ENCODE measurements at regions not wholly inside any gene's neighbourhood (a gene's known extent, or its start where the extent isn't known, plus 50 kb on each side); places are given as distances from the start of the nearest gene placed in this dataset.

DNA sequence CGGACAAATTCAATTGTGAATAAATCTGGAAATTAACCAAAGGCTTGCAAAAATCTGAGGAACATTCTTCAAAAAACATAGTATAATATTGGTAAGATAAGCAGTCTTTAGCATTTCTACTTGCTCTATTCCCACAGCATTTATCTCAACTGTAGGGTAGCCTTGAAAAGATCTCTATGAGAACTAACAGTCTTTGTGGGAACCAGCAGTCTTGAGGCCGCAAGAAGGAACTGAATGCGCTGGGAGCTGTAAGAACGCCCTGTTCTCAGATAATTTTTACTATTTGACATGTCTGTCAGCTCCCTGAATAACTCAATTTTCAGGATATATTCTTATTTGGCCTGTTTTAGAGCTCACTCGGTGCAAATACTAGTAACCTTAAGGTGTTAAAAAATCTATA is 519.3 kb upstream of the CXorf51A start (continued):
- TF ChIP-seq NFATC4 (CRISPR knock-in tag; IDR thresholded peaks at IDR 0.05) (no peak), HMGA2 (CRISPR knock-in tag; IDR thresholded peaks at IDR 0.05) (no peak), ATF1 (CRISPR knock-in tag; IDR thresholded peaks at IDR 0.05) (no peak)
- TF ChIP-seq, protein P1, sequence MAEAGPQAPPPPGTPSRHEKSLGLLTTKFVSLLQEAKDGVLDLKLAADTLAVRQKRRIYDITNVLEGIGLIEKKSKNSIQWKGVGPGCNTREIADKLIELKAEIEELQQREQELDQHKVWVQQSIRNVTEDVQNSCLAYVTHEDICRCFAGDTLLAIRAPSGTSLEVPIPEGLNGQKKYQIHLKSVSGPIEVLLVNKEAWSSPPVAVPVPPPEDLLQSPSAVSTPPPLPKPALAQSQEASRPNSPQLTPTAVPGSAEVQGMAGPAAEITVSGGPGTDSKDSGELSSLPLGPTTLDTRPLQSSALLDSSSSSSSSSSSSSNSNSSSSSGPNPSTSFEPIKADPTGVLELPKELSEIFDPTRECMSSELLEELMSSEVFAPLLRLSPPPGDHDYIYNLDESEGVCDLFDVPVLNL (CRISPR knock-in tag; IDR thresholded peaks at IDR 0.05; ENCODE audit: borderline replicate concordance, low read depth): no peak
- TF ChIP-seq, protein P2, sequence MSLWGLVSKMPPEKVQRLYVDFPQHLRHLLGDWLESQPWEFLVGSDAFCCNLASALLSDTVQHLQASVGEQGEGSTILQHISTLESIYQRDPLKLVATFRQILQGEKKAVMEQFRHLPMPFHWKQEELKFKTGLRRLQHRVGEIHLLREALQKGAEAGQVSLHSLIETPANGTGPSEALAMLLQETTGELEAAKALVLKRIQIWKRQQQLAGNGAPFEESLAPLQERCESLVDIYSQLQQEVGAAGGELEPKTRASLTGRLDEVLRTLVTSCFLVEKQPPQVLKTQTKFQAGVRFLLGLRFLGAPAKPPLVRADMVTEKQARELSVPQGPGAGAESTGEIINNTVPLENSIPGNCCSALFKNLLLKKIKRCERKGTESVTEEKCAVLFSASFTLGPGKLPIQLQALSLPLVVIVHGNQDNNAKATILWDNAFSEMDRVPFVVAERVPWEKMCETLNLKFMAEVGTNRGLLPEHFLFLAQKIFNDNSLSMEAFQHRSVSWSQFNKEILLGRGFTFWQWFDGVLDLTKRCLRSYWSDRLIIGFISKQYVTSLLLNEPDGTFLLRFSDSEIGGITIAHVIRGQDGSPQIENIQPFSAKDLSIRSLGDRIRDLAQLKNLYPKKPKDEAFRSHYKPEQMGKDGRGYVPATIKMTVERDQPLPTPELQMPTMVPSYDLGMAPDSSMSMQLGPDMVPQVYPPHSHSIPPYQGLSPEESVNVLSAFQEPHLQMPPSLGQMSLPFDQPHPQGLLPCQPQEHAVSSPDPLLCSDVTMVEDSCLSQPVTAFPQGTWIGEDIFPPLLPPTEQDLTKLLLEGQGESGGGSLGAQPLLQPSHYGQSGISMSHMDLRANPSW (CRISPR knock-in tag; conservative IDR thresholded peaks at IDR 0.05; ENCODE audit: low read depth): no peak

DNA sequence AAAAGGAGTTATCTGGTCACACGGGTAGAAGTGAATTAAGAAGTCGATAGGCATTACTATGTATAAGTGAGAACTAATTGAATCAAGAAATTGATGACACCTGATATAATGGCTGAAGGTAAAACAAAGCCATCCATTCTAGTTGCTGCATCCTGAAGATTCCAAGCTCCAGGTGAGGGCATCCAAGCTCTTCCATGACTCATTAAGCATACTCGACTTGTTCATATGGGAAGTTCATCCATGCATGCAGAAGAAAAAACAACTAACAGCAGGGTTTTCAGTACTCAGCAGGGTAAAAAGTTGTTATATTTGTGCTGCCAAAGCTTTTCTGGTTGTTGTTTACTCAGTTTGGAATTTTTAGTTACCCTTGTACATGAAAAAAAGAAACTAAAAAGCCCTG is 508.0 kb upstream of the CXorf51A start:
- no peak for ATAC-seq
- POLR2A ChIA-PET: no interaction called here
- peaks cover 39% of the 10 kb centered on the region for H3K9me3 Mint-ChIP-seq

DNA sequence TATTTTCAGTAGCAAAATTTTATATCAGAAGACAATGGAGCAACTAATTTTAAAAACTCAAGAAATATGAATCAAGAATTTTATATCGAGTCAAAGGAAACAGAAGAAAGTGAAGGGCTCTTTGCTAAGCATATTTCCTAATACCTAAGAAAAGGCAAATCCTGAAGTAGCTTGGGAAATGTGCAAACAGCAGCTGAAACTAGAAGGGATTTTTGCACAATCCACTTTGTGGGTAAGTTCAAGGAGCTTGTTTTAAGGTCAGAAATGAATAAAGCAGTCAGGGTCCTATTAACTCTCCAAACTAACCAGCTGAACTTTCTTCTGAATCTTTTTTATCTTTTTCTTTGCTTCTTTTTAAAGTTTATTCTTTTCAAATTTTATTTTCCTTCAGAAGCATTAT is 500.9 kb upstream of the CXorf51A start:
- peaks cover 25% of the 10 kb centered on the region for H3K36me3 Mint-ChIP-seq
- ChIA-PET POLR2A (no interaction called here), CTCF (no interaction called here)
- no peak for DNase-seq (ENCODE audit: low spot score)
- TF ChIP-seq ESRRA (CRISPR knock-in tag; IDR thresholded peaks at IDR 0.05; ENCODE audit: borderline replicate concordance) (no peak), NR2C2 (CRISPR knock-in tag; IDR thresholded peaks at IDR 0.05) (no peak), TEAD1 (CRISPR knock-in tag; IDR thresholded peaks at IDR 0.05) (no peak)
- TF ChIP-seq, protein P3, sequence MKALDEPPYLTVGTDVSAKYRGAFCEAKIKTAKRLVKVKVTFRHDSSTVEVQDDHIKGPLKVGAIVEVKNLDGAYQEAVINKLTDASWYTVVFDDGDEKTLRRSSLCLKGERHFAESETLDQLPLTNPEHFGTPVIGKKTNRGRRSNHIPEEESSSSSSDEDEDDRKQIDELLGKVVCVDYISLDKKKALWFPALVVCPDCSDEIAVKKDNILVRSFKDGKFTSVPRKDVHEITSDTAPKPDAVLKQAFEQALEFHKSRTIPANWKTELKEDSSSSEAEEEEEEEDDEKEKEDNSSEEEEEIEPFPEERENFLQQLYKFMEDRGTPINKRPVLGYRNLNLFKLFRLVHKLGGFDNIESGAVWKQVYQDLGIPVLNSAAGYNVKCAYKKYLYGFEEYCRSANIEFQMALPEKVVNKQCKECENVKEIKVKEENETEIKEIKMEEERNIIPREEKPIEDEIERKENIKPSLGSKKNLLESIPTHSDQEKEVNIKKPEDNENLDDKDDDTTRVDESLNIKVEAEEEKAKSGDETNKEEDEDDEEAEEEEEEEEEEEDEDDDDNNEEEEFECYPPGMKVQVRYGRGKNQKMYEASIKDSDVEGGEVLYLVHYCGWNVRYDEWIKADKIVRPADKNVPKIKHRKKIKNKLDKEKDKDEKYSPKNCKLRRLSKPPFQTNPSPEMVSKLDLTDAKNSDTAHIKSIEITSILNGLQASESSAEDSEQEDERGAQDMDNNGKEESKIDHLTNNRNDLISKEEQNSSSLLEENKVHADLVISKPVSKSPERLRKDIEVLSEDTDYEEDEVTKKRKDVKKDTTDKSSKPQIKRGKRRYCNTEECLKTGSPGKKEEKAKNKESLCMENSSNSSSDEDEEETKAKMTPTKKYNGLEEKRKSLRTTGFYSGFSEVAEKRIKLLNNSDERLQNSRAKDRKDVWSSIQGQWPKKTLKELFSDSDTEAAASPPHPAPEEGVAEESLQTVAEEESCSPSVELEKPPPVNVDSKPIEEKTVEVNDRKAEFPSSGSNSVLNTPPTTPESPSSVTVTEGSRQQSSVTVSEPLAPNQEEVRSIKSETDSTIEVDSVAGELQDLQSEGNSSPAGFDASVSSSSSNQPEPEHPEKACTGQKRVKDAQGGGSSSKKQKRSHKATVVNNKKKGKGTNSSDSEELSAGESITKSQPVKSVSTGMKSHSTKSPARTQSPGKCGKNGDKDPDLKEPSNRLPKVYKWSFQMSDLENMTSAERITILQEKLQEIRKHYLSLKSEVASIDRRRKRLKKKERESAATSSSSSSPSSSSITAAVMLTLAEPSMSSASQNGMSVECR (CRISPR knock-in tag; IDR thresholded peaks at IDR 0.05; ENCODE audit: borderline replicate concordance): no peak
- H3K4me1 Mint-ChIP-seq: no peaks in the 10 kb centered on the region
- H3K27me3 Mint-ChIP-seq (ENCODE audit: low read depth): no peaks in the 10 kb centered on the region; the same call in 1 of the 2 replicates
- H3K9me3 Mint-ChIP-seq: peaks cover 50% of the 10 kb centered on the region
- ATAC-seq: no peak
- H3K4me3 Mint-ChIP-seq: no peak overlapping the region
- no peak overlapping the region for H3K27ac Mint-ChIP-seq

More for the DNA sequence above, 508.0 kb upstream of the CXorf51A start:
- Mint-ChIP-seq H3K4me1 (no peaks in the 10 kb centered on the region), H3K36me3 (peaks cover 15% of the 10 kb centered on the region), H3K4me3 (no peak overlapping the region), H3K27me3 (ENCODE audit: low read depth) (no peaks in the 10 kb centered on the region), H3K27ac (no peak overlapping the region)
- TF ChIP-seq MXD4 (CRISPR knock-in tag; IDR thresholded peaks at IDR 0.05; ENCODE audit: borderline replicate concordance): no peak
- TF ChIP-seq, protein P4, sequence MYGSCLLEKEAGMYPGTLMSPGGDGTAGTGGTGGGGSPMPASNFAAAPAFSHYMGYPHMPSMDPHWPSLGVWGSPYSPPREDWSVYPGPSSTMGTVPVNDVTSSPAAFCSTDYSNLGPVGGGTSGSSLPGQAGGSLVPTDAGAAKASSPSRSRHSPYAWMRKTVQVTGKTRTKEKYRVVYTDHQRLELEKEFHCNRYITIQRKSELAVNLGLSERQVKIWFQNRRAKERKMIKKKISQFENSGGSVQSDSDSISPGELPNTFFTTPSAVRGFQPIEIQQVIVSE (CRISPR knock-in tag; IDR thresholded peaks at IDR 0.05; ENCODE audit: borderline replicate concordance): no peak
- TF ChIP-seq ZNF396 (CRISPR knock-in tag; IDR thresholded peaks at IDR 0.05; ENCODE audit: borderline replicate concordance): no peak
- no peak for TF ChIP-seq OVOL2 (CRISPR knock-in tag; IDR thresholded peaks at IDR 0.05; ENCODE audit: borderline replicate concordance)
- no peak for TF ChIP-seq JUN (CRISPR knock-in tag; IDR thresholded peaks at IDR 0.05)
- no peak for TF ChIP-seq SMAD4 (CRISPR knock-in tag; IDR thresholded peaks at IDR 0.05)
- no peak for DNase-seq (ENCODE audit: low spot score)
- CTCF ChIA-PET: no interaction called here
